ENCODE measurements at regions not wholly inside any gene's neighbourhood (a gene's known extent, or its start where the extent isn't known, plus 50 kb on each side); places are given as distances from the start of the nearest gene placed in this dataset.
"Not testable (repeated sequence)": the region's sequence is repeated elsewhere in the genome, so short reads cannot be mapped to it uniquely, and the experiment has no call there.

GRCh38 chr18:10249801-10250200 is 204.6 kb upstream of the APCDD1 start:
- DNase-seq = no peak

- DNase-seq = no peak
These were observed 201.9 kb upstream of the APCDD1 start for GRCh38 chr18:10252494-10252893.

GRCh38 chr18:10252952-10253705 is 201.3 kb upstream of the APCDD1 start:
- DNase-seq = no peak

- DNase-seq = not testable (repeated sequence)
These were observed 198.2 kb upstream of the APCDD1 start for GRCh38 chr18:10256276-10256675.

- DNase-seq = peak; percentile 32
These were observed 195.5 kb upstream of the APCDD1 start for GRCh38 chr18:10258836-10259474.

GRCh38 chr18:10259901-10260300 is 194.5 kb upstream of the APCDD1 start:
- DNase-seq = no peak

- DNase-seq = peak; percentile 63
These were observed 192.8 kb upstream of the APCDD1 start for GRCh38 chr18:10261344-10262276.

- no peak for DNase-seq
These were observed 191.9 kb upstream of the APCDD1 start for GRCh38 chr18:10262566-10262965.

- no peak for DNase-seq
These were observed 190.2 kb upstream of the APCDD1 start for GRCh38 chr18:10264260-10264659.

- DNase-seq = peak; percentile 90
These were observed 188.7 kb upstream of the APCDD1 start for GRCh38 chr18:10265560-10266333.

- no peak for DNase-seq
These were observed 188.2 kb upstream of the APCDD1 start for GRCh38 chr18:10266334-10266590.

- no peak for DNase-seq
These were observed 185.2 kb upstream of the APCDD1 start for GRCh38 chr18:10269261-10269660.

- DNase-seq = no peak
These were observed 184.3 kb upstream of the APCDD1 start for GRCh38 chr18:10270151-10270571.

GRCh38 chr18:10271481-10271880 is 183.0 kb upstream of the APCDD1 start:
- DNase-seq = no peak

- DNase-seq = peak; percentile 92
These were observed 180.1 kb upstream of the APCDD1 start for GRCh38 chr18:10274301-10274700.

GRCh38 chr18:10275486-10275885 is 178.9 kb upstream of the APCDD1 start:
- no peak for DNase-seq

- no peak for DNase-seq
These were observed 176.2 kb upstream of the APCDD1 start for GRCh38 chr18:10278265-10278664.

- DNase-seq = no peak
These were observed 175.0 kb upstream of the APCDD1 start for GRCh38 chr18:10279471-10279870.

- no peak for DNase-seq
These were observed 174.4 kb upstream of the APCDD1 start for GRCh38 chr18:10279905-10280644.

- peak; percentile 46 for DNase-seq
These were observed 169.7 kb upstream of the APCDD1 start for GRCh38 chr18:10284540-10285282.

GRCh38 chr18:10285283-10285640 is 169.2 kb upstream of the APCDD1 start:
- DNase-seq = no peak

All from skin of body (tissue), 1 donor.